Epithelial cell of proximal tubule (primary cell): ENCODE measurements at regions not wholly inside any gene's neighbourhood (a gene's known extent, or its start where the extent isn't known, plus 50 kb on each side); places are given as distances from the start of the nearest gene placed in this dataset.
A peak's percentile ranks its signal among the peaks of the same experiment; 100 is the strongest.

Source experiments
- DNase-seq: peaks from one replicate; pipeline ENCODE4 v3.0.0-alpha.2; 2011; ENCODE audit warnings: low read depth
- H3K4me3 ChIP-seq: 2 replicates; pipeline ENCODE4 v1.5.1; 2011; ENCODE audit warnings: low read depth, mild to moderate bottlenecking, low read length
- CTCF ChIP-seq: conservative IDR thresholded peaks from 2 replicates; pipeline ENCODE4 v1.5.1; 2012; ENCODE audit warnings: low read depth, mild to moderate bottlenecking, low read length

GRCh38 chr2:16430846-16431245, 234.8 kb downstream of the CYRIA start:
- H3K4me3 ChIP-seq, result no peak overlapping the region
- no peak for DNase-seq
- no peak for TF ChIP-seq CTCF

DNA sequence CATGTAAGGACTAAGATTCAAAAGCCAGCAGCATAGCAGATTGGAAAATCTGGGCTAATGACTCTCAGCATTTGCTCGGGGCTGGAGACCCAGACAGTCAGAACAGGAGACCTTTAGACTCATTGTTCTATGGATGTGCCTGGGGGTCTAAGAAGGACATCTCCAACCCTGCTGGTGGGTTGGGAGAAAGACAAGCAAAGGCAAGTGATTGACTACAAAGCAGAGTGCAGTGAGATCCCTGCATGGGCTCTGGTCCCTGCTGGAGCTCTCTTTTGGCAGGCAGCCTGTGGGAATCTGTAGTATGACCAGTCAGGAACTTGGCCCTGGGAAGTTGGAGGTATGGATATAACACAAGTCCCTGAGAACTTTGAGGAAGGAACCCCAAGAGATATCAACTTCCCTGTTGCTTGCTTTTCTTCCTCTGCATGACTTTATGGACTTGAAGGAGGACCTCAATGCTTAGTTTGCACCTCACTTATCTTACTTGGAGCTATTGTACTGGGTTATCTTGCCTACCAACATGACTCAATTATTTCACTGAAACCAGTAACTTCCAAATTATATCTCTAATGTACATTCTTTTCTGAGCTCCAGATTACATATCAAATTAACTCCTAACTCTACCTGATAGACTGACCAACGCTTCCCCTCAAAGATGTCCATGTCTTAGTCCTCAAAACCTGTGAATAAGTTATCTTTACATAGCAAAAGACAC, 236.0 kb downstream of the CYRIA start:
- TF ChIP-seq CTCF, result no peak
- no peak overlapping the region for H3K4me3 ChIP-seq
- DNase-seq, result no peak

DNA sequence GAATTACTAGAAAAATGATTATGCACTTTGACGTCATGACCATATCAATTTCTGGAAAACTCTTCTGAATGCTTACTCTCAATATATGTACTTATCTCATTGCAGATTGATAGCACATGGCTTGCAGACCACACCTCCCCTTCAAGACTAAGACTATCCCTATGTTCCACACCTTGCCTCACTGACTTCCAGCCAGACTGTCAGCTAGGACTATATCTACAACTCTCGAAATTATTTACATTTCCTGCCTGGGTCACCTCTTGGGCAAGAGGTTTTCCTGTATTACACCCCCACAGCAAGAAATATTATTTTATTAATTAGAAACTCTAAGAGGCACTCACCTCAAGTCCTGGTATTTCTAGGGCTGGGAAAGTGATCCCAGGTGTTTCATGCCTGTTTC, 236.6 kb downstream of the CYRIA start:
- no peak for DNase-seq
- H3K4me3 ChIP-seq, result no peak overlapping the region
- TF ChIP-seq CTCF, result no peak

DNA sequence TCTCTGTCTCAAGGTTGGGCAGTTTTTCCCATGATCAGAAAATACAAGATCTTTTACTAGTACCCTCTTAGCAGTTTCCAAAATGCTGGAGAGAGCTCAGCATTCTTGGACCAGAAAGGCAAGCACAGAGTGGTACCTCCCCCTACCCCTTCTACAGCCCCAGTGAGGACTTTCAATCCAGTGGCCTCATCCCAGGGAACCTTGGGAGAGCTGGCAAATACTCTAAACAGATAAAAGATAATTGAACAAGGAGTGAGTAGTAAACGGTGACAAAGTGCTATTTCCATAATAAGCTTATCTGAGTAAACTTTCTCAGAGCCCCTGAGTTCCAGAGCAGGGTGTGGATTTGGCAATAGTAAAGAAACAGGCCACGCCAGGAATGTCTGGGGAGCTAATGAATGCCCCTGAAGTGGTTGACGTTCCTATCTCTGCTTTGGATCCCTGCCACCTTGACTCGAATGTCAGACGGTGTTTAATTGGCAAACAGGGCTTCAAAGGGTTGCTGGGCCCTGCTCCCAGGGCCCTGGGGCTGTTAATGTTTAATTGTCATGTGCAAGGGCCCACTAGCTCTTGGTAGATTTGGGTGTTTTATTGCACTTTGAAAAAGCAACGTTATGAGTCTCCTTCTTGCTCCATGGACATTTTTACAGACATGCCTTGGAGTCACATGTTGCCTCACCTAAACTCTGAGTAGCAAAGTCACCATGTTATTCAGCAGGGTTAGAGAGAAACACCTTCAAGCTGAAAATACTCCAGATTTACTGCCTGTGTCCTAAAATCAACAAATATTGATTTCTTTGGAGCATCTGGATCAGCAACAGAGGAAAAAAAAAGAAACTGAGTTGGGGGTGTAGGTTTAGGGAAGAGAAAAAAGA, 239.9 kb downstream of the CYRIA start:
- TF ChIP-seq CTCF, result no peak

GRCh38 chr2:16420421-16420820, 245.2 kb downstream of the CYRIA start:
- no peak overlapping the region for H3K4me3 ChIP-seq
- TF ChIP-seq CTCF, result no peak
- no peak for DNase-seq

More for the DNA sequence above, 239.9 kb downstream of the CYRIA start:
- no peak overlapping the region for H3K4me3 ChIP-seq
- DNase-seq, result peak; percentile 12

DNA sequence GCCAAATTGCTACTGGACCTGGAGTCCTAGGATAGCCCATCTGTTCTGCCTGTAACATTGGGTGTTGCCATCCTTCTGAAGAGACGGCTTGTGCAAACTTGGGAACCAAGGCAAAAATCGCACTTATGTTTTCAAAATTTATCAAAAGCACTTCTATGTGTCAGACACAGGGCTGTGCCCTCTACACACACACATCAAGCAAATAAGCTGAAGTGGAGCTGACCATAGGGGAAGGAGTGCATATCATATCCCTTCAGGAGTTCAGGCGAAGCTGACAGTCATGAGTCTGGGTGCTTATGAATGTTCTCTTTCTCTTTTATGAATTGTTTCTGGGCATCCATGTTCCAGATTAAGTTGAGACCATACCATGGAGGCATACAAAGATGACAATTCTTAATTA, 247.9 kb downstream of the CYRIA start:
- DNase-seq, result no peak
- TF ChIP-seq CTCF, result no peak
- no peak overlapping the region for H3K4me3 ChIP-seq
